ENCODE measurements at regions not wholly inside any gene's neighbourhood (a gene's known extent, or its start where the extent isn't known, plus 50 kb on each side); places are given as distances from the start of the nearest gene placed in this dataset.

DNA sequence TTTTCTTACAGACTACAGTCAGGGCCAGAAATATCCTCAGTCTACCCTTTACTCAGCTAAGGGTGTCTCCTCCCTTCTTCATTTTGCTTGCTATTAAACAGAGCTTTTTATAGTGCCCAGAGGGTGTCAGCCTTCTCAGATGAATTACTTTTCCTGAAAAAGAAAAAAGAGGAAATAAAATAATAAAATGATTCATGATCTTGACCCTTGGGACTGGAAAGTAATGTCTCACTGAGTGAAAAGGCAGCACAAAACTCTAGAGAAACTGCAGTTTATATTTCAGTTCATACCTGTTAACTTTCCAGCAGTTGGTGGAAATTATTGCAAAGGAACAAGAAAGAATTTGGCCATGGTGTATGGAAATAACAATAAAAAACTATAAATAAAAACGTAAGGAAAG is 170.6 kb downstream of the IBTK start:
- TF ChIP-seq, protein P1, sequence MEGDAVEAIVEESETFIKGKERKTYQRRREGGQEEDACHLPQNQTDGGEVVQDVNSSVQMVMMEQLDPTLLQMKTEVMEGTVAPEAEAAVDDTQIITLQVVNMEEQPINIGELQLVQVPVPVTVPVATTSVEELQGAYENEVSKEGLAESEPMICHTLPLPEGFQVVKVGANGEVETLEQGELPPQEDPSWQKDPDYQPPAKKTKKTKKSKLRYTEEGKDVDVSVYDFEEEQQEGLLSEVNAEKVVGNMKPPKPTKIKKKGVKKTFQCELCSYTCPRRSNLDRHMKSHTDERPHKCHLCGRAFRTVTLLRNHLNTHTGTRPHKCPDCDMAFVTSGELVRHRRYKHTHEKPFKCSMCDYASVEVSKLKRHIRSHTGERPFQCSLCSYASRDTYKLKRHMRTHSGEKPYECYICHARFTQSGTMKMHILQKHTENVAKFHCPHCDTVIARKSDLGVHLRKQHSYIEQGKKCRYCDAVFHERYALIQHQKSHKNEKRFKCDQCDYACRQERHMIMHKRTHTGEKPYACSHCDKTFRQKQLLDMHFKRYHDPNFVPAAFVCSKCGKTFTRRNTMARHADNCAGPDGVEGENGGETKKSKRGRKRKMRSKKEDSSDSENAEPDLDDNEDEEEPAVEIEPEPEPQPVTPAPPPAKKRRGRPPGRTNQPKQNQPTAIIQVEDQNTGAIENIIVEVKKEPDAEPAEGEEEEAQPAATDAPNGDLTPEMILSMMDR (IDR thresholded peaks at IDR 0.05): no peak
- no peak for TF ChIP-seq POLR2A (IDR thresholded peaks at IDR 0.05)
- Histone ChIP-seq H3K4me3 (no peak overlapping the region), H3K27me3 (no peaks in the 10 kb centered on the region), H3K27ac (no peak overlapping the region), H3K4me1 (no peaks in the 10 kb centered on the region), H3K9me3 (no peaks in the 10 kb centered on the region), H3K36me3 (no peaks in the 10 kb centered on the region)
- intact Hi-C loops (cut with DNase I; ENCODE audit: low total_unique reads): no loop called here
- DNase-seq: no peak

DNA sequence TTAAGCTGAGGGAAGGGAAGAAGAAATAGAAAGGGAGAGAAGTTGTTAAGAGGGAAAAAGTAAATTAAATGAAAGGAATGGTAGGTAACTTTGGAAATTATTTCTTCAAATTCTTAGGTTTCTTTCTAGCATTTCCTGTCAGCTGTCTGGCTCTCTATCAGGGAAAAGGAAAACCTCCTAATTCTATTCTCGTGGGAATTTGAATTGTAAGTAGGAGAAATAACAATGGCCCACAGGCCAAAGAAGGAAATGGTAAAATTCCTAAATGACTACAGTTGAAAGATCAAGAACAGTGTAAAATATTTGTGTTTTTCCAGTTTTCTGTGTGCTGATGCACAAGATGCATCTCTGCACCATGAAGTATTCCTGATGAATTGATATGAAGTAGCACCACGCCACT is 173.0 kb downstream of the IBTK start:
- no peak overlapping the region for H3K4me3 ChIP-seq
- no peak overlapping the region for H3K27ac ChIP-seq
- no peaks in the 10 kb centered on the region for H3K4me1 ChIP-seq
- no peaks in the 10 kb centered on the region for H3K27me3 ChIP-seq
- no peak for DNase-seq
- TF ChIP-seq, protein P1 (IDR thresholded peaks at IDR 0.05): no peak
- TF ChIP-seq POLR2A (IDR thresholded peaks at IDR 0.05): no peak
- intact Hi-C loops (cut with DNase I; ENCODE audit: low total_unique reads): no loop called here
- H3K9me3 ChIP-seq: no peaks in the 10 kb centered on the region
- H3K36me3 ChIP-seq: no peaks in the 10 kb centered on the region

DNA sequence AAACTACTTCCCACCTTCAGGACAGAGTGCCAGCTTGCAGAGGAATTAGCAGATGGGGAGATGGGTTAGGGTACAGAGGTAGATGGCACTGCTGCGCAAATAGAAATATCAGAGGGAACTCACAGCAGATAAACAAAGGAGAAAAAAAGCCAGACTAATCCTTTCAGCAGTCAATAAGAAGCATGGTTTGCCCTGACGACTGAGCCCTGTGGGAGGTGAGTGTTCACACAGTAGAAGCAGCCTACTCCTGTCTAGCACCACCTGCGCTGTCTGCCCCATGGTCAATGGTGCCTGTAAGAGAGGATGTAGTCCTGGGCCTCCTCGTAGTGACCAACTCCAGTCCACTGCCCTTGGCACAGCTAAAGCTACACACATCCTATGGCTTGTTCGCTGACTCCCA is 174.1 kb downstream of the IBTK start:
- intact Hi-C loops (cut with DNase I; ENCODE audit: low total_unique reads): no loop called here
- TF ChIP-seq POLR2A (IDR thresholded peaks at IDR 0.05): no peak
- TF ChIP-seq, protein P1 (IDR thresholded peaks at IDR 0.05): no peak
- Histone ChIP-seq H3K9me3 (no peaks in the 10 kb centered on the region), H3K27me3 (no peaks in the 10 kb centered on the region), H3K4me1 (no peaks in the 10 kb centered on the region), H3K27ac (no peak overlapping the region), H3K4me3 (no peak overlapping the region), H3K36me3 (no peaks in the 10 kb centered on the region)
- DNase-seq: no peak

DNA sequence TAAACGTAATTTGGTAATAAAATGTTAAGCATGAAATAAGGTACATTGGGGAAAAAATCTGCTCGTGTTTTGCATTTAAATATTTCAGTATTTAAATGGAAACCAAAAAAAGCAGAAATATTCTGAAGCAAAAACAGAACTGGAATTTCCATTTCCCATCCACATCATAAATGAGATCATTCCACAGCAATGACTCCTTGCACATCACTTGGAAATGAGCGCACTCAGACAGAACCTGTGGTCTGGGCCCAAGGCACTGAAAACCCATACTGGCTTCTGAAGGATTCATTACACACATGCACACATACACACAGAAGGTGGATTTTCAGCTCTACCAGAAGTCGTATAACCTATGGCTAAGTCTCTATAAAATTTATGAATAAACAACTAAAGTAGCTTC is 174.8 kb downstream of the IBTK start:
- no peaks in the 10 kb centered on the region for H3K36me3 ChIP-seq
- TF ChIP-seq, protein P1 (IDR thresholded peaks at IDR 0.05): no peak
- no peak for TF ChIP-seq POLR2A (IDR thresholded peaks at IDR 0.05)
- DNase-seq: no peak
- H3K27me3 ChIP-seq: no peaks in the 10 kb centered on the region
- no peak overlapping the region for H3K27ac ChIP-seq
- H3K9me3 ChIP-seq: no peaks in the 10 kb centered on the region
- intact Hi-C loops (cut with DNase I; ENCODE audit: low total_unique reads): no loop called here
- no peak overlapping the region for H3K4me3 ChIP-seq
- H3K4me1 ChIP-seq: no peaks in the 10 kb centered on the region

DNA sequence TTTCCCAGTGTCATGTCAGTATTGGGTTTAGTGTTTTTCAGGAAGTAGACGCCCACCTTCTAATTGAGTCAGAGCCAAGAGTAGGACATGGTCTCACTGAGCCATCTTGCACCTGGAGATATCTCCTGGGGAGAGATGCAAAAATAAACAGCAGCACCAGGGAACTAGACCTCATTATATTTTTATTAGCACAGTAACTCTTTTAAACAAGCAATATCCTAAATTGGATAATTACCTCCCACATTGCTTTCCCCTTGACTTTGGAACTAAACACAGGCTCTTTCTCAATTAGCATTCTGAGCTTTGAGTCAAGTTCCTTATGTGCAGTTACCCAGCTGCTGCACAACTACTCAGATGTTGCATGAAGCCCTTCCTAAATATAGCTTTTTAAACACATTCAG is 175.4 kb downstream of the IBTK start:
- Histone ChIP-seq H3K9me3 (no peaks in the 10 kb centered on the region), H3K27ac (no peak overlapping the region), H3K4me3 (no peak overlapping the region), H3K27me3 (no peaks in the 10 kb centered on the region), H3K36me3 (no peaks in the 10 kb centered on the region), H3K4me1 (no peaks in the 10 kb centered on the region)
- intact Hi-C loops (cut with DNase I; ENCODE audit: low total_unique reads): no loop called here
- TF ChIP-seq, protein P1 (IDR thresholded peaks at IDR 0.05): no peak
- TF ChIP-seq POLR2A (IDR thresholded peaks at IDR 0.05): no peak
- DNase-seq: no peak
